H9 (cell line): ENCODE measurements at regions not wholly inside any gene's neighbourhood (a gene's known extent, or its start where the extent isn't known, plus 50 kb on each side); places are given as distances from the start of the nearest gene placed in this dataset.

Experiments
- DNase-seq: peaks from one replicate; pipeline ENCODE4 v3.0.0-alpha.2; 2017
- H2AFZ ChIP-seq: one replicate; pipeline ENCODE4 v1.6.1; 2013; ENCODE audit warnings: mild to moderate bottlenecking, low read length, control low read depth, moderate library complexity
- H2AK5ac ChIP-seq: 2 replicates; pipeline ENCODE4 v1.6.1; 2013; ENCODE audit warnings: low read length, control low read depth, mixed read lengths; ENCODE audit not compliant: insufficient read length
- H2BK120ac ChIP-seq: one replicate; pipeline ENCODE4 v1.6.1; 2013; ENCODE audit warnings: low read depth, mild to moderate bottlenecking, low read length, control low read depth, inconsistent platforms; ENCODE audit not compliant: poor library complexity, severe bottlenecking
- H2BK12ac ChIP-seq: 2 replicates; pipeline ENCODE4 v1.6.1; 2013; ENCODE audit warnings: low read length, control low read depth, mixed read lengths, low read depth; ENCODE audit not compliant: insufficient read length
- H2BK15ac ChIP-seq: 2 replicates; pipeline ENCODE4 v1.6.1; 2013; ENCODE audit warnings: low read depth, low read length, control low read depth
- H2BK20ac ChIP-seq: one replicate; pipeline ENCODE4 v1.6.1; 2013; ENCODE audit warnings: low read depth, mild to moderate bottlenecking, low read length, control low read depth, inconsistent platforms; ENCODE audit not compliant: poor library complexity, severe bottlenecking
- H2BK5ac ChIP-seq: 2 replicates; pipeline ENCODE4 v1.6.1; 2013; ENCODE audit warnings: low read length, control low read depth, mixed read lengths; ENCODE audit not compliant: insufficient read length
- H3K14ac ChIP-seq: 2 replicates; pipeline ENCODE4 v1.6.1; 2013; ENCODE audit warnings: low read length, control low read depth; ENCODE audit not compliant: insufficient read depth
- H3K18ac ChIP-seq: 2 replicates; pipeline ENCODE4 v1.6.1; 2013; ENCODE audit warnings: low read depth, mild to moderate bottlenecking, mixed read lengths, low read length, control low read depth; ENCODE audit not compliant: insufficient read length
- H3K23ac ChIP-seq: 2 replicates; pipeline ENCODE4 v1.6.1; 2013; ENCODE audit warnings: low read length, control low read depth, mixed read lengths, low read depth; ENCODE audit not compliant: insufficient read length
- H3K23me2 ChIP-seq: 2 replicates; pipeline ENCODE4 v1.6.1; 2013; ENCODE audit warnings: low read depth, mild to moderate bottlenecking, mixed read lengths, low read length, control low read depth; ENCODE audit not compliant: insufficient read length, poor library complexity, severe bottlenecking
- H3K27ac ChIP-seq: 2 replicates; pipeline ENCODE4 v1.5.1; 2013; ENCODE audit warnings: low read length, control low read depth, mixed read lengths, low read depth; ENCODE audit not compliant: insufficient read length
- H3K27me3 ChIP-seq: 2 replicates; pipeline ENCODE4 v1.6.1; 2013; ENCODE audit warnings: low read length, control low read depth, inconsistent platforms; ENCODE audit not compliant: insufficient read depth
- H3K4ac ChIP-seq: 2 replicates; pipeline ENCODE4 v1.6.1; 2013; ENCODE audit warnings: low read depth, mild to moderate bottlenecking, control low read depth, inconsistent platforms, low read length, moderate library complexity
- H3K4me1 ChIP-seq: 2 replicates; pipeline ENCODE4 v1.6.1; 2013; ENCODE audit warnings: low read length, control low read depth, inconsistent platforms; ENCODE audit not compliant: insufficient read depth
- H3K4me2 ChIP-seq: 2 replicates; pipeline ENCODE4 v1.6.1; 2013; ENCODE audit warnings: low read length, control low read depth, mixed read lengths; ENCODE audit not compliant: insufficient read length, insufficient read depth
- H3K56ac ChIP-seq: 2 replicates; pipeline ENCODE4 v1.6.1; 2013; ENCODE audit warnings: low read depth, mild to moderate bottlenecking, mixed read lengths, low read length, control low read depth; ENCODE audit not compliant: insufficient read length
- H3K79me1 ChIP-seq: 2 replicates; pipeline ENCODE4 v1.6.1; 2013; ENCODE audit warnings: low read depth, mild to moderate bottlenecking, moderate library complexity, low read length, control low read depth, inconsistent platforms; ENCODE audit not compliant: insufficient read depth, poor library complexity, severe bottlenecking
- H3K79me2 ChIP-seq: 2 replicates; pipeline ENCODE4 v1.6.1; 2013; ENCODE audit warnings: low read length, control low read depth, inconsistent platforms; ENCODE audit not compliant: insufficient read depth
- H3K9ac ChIP-seq: 2 replicates; pipeline ENCODE4 v1.6.1; 2013; ENCODE audit warnings: low read length, control low read depth, mixed read lengths; ENCODE audit not compliant: insufficient read length; ENCODE audit errors: extremely low read depth
- H3K9me3 ChIP-seq: one replicate; pipeline ENCODE4 v1.6.1; 2013; ENCODE audit warnings: low read depth, low read length, inconsistent platforms; ENCODE audit not compliant: control insufficient read depth
- H3T11ph ChIP-seq: one replicate; pipeline ENCODE4 v1.6.1; 2013; ENCODE audit warnings: mild to moderate bottlenecking, low read length, control low read depth, inconsistent platforms
- H4K20me1 ChIP-seq: one replicate; pipeline ENCODE4 v1.6.1; 2013; ENCODE audit not compliant: control insufficient read depth, insufficient read length, insufficient read depth
- H4K5ac ChIP-seq: 2 replicates; pipeline ENCODE4 v1.6.1; 2013; ENCODE audit warnings: low read depth, mild to moderate bottlenecking, mixed read lengths, low read length, control low read depth; ENCODE audit not compliant: insufficient read length
- H4K8ac ChIP-seq: replicated peaks from 2 replicates; pipeline ENCODE4 v1.6.1; 2013; ENCODE audit warnings: low read length, control low read depth, mixed read lengths, low read depth; ENCODE audit not compliant: insufficient read length
- H4K91ac ChIP-seq: 2 replicates; pipeline ENCODE4 v1.6.1; 2013; ENCODE audit warnings: low read depth, mild to moderate bottlenecking, moderate library complexity, mixed read lengths, low read length, control low read depth; ENCODE audit not compliant: insufficient read length
- H3K27ac Mint-ChIP-seq, 3 experiments: 2 replicates in 2 of 3; 3 replicates in 1 of 3; pipeline ENCODE4 v1.8.0; 2020 to 2021; ENCODE audit warnings: mixed read lengths in 3 of 3, mild to moderate bottlenecking in 1 of 3, moderate library complexity in 1 of 3
- H3K27me3 Mint-ChIP-seq: 2 replicates; pipeline ENCODE4 v1.8.0; 2021; ENCODE audit warnings: low read depth, mild to moderate bottlenecking, moderate library complexity, mixed read lengths
- H3K36me3 Mint-ChIP-seq, 3 experiments: 2 replicates in 2 of 3; 3 replicates in 1 of 3; pipeline ENCODE4 v1.8.0; 2020 to 2021; ENCODE audit warnings: low read depth in 3 of 3, mixed read lengths in 3 of 3; ENCODE audit not compliant: insufficient read depth in 1 of 3
- H3K4me1 Mint-ChIP-seq, 2 experiments: 2 replicates each; pipeline ENCODE4 v1.8.0; 2020; ENCODE audit warnings: mixed read lengths in 2 of 2
- H3K4me3 Mint-ChIP-seq, 2 experiments: 2 replicates in 1 of 2; 3 replicates in 1 of 2; pipeline ENCODE4 v1.8.0; 2020 to 2021; ENCODE audit warnings: mild to moderate bottlenecking in 2 of 2, mixed read lengths in 2 of 2, moderate library complexity in 1 of 2
- H3K9me3 Mint-ChIP-seq, 2 experiments: 2 replicates in 1 of 2; 3 replicates in 1 of 2; pipeline ENCODE4 v1.8.0; 2020; ENCODE audit warnings: mild to moderate bottlenecking in 2 of 2, mixed read lengths in 2 of 2, moderate library complexity in 1 of 2
- WGBS: extraction: QIAGEN DNeasy Blood & Tissue Kit; methylation state at CpG from one replicate; pipeline ENCODE4 v1.1.7; 2013; ENCODE audit warnings: missing lambda C conversion rate, low lambda C conversion rate, mixed read lengths; ENCODE audit not compliant: insufficient read length; ENCODE audit errors: extremely low coverage; 5-methylcytosine and 5-hydroxymethylcytosine counted together
- TF ChIP-seq, protein P1 (sequence below): fragments of 200-600 bp; sonication (generic); conservative IDR thresholded peaks from 3 replicates; pipeline ENCODE4 v1.8.0; 2021; ENCODE audit warnings: antibody characterized with exemption, mild to moderate bottlenecking

DNA sequence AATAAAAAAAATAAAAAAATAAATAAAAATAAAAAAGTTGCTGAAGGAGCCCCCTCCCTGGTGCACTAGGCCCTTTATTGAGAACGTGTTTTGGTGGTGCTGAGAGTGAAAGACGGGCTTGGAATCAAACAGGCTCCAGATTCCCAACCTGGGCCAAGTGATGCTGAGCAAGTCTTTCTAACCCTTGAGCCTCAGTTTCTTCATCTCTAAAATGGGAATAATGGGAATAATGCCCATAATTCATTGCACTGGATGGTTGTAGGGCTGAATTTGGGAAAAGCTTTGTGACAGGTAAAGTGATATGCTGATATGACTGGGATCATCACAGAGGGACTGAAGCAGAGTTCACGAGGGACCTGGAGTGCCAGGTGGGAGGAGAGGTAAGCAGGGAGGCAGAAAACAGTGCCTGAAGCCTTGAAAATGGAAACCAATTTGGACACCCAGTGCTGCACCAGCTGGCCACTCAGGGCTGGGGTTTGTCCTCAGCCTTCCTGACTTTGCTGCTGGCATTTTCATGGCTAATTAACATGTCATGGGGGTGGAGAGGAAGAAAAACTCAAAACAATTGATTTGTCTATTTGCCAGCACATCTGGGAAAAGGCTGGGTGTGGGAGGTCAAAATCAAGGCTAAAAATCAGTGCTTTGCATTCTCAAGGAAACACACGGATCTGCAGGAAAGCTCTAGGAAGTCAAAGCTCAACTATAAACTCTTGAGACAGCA is 241.3 kb downstream of the LOXHD1 start:
- no peaks in the 10 kb centered on the region for H3K79me2 ChIP-seq
- Mint-ChIP-seq H3K27me3 (peaks cover 4% of the 10 kb centered on the region), H3K27ac (peak overlapping the region in 1 of 3 experiments; percentile 0; a peak in 1 of 7 replicates), H3K9me3 (no peaks in the 10 kb centered on the region; a peak in 2 of 5 replicates), H3K4me1 (peaks cover 70 to 77% of the 10 kb centered on the region in 2 experiments), H3K4me3 (no peak overlapping the region; a peak in 2 of 5 replicates), H3K36me3 (no peaks in the 10 kb centered on the region; a peak in 1 of 7 replicates)
- H2BK12ac ChIP-seq, result no peak overlapping the region
- H2BK120ac ChIP-seq, result no peak overlapping the region
- H4K91ac ChIP-seq, result no peak overlapping the region
- peaks cover 31% of the 10 kb centered on the region for H3K4me1 ChIP-seq
- no peak overlapping the region for H3K4ac ChIP-seq
- no peak overlapping the region for H3K4me2 ChIP-seq
- DNase-seq, result no peak
- no peak overlapping the region for H2BK15ac ChIP-seq
- no peak overlapping the region for H2AK5ac ChIP-seq
- no peak overlapping the region for H2BK5ac ChIP-seq
- no peak overlapping the region for H3K27ac ChIP-seq
- no peaks in the 10 kb centered on the region for H3K79me1 ChIP-seq
- no peaks in the 10 kb centered on the region for H3K27me3 ChIP-seq
- H3K56ac ChIP-seq, result no peak overlapping the region
- no peak overlapping the region for H3K14ac ChIP-seq
- H3K23me2 ChIP-seq, result no peaks in the 10 kb centered on the region
- H3K9ac ChIP-seq, result no peak overlapping the region
- no peak overlapping the region for H2BK20ac ChIP-seq
- no peaks in the 10 kb centered on the region for H3K9me3 ChIP-seq
- no peak overlapping the region for H3K23ac ChIP-seq
- H4K8ac ChIP-seq, result no peak overlapping the region
- H4K20me1 ChIP-seq, result no peaks in the 10 kb centered on the region
- TF ChIP-seq, protein P1, sequence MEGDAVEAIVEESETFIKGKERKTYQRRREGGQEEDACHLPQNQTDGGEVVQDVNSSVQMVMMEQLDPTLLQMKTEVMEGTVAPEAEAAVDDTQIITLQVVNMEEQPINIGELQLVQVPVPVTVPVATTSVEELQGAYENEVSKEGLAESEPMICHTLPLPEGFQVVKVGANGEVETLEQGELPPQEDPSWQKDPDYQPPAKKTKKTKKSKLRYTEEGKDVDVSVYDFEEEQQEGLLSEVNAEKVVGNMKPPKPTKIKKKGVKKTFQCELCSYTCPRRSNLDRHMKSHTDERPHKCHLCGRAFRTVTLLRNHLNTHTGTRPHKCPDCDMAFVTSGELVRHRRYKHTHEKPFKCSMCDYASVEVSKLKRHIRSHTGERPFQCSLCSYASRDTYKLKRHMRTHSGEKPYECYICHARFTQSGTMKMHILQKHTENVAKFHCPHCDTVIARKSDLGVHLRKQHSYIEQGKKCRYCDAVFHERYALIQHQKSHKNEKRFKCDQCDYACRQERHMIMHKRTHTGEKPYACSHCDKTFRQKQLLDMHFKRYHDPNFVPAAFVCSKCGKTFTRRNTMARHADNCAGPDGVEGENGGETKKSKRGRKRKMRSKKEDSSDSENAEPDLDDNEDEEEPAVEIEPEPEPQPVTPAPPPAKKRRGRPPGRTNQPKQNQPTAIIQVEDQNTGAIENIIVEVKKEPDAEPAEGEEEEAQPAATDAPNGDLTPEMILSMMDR, result no peak
- WGBS, result no CpG with 5 or more reads among the region's 4 CpGs
- H2AFZ ChIP-seq, result no peak overlapping the region
- H3K18ac ChIP-seq, result no peak overlapping the region
- no peak overlapping the region for H4K5ac ChIP-seq
- no peak overlapping the region for H3T11ph ChIP-seq
